Type B pancreatic cell (in vitro differentiated cells): ENCODE measurements at regions not wholly inside any gene's neighbourhood (a gene's known extent, or its start where the extent isn't known, plus 50 kb on each side); places are given as distances from the start of the nearest gene placed in this dataset.
"Not testable (repeated sequence)": the region's sequence is repeated elsewhere in the genome, so short reads cannot be mapped to it uniquely, and the experiment has no call there.

Source experiments
- DNase-seq: peaks from one replicate; pipeline ENCODE4 v3.0.0; 2021; ENCODE audit warnings: mixed read lengths; ENCODE audit not compliant: unreplicated experiment; ENCODE audit errors: extremely low spot score
- H3K27ac Mint-ChIP-seq: 2 replicates; pipeline ENCODE4 v1.8.0; 2021; ENCODE audit warnings: mild to moderate bottlenecking, mixed read lengths
- H3K27me3 Mint-ChIP-seq: 2 replicates; pipeline ENCODE4 v1.8.0; 2021; ENCODE audit warnings: mixed read lengths
- H3K36me3 Mint-ChIP-seq: 2 replicates; pipeline ENCODE4 v1.8.0; 2021; ENCODE audit warnings: mixed read lengths
- H3K4me1 Mint-ChIP-seq: one replicate; pipeline ENCODE4 v1.8.0; 2021; ENCODE audit warnings: mixed read lengths; ENCODE audit not compliant: unreplicated experiment
- H3K4me3 Mint-ChIP-seq: 2 replicates; pipeline ENCODE4 v1.8.0; 2021; ENCODE audit warnings: mild to moderate bottlenecking, mixed read lengths
- H3K9me3 Mint-ChIP-seq: 2 replicates; pipeline ENCODE4 v1.8.0; 2021; ENCODE audit warnings: mixed read lengths
- CTCF ChIP-seq: fragments of 200-600 bp; sonication (generic); conservative IDR thresholded peaks from 2 replicates; pipeline ENCODE4 v1.5.0; 2021; ENCODE audit warnings: antibody characterized with exemption, mild to moderate bottlenecking

- Mint-ChIP-seq H3K9me3 (no peaks in the 10 kb centered on the region), H3K27me3 (no peaks in the 10 kb centered on the region), H3K36me3 (no peaks in the 10 kb centered on the region), H3K4me3 (peak overlapping the region; percentile 1), H3K27ac (no peak overlapping the region), H3K4me1 (peaks cover 35% of the 10 kb centered on the region)
- DNase-seq = no peak
- no peak for TF ChIP-seq CTCF
Observed at GRCh38 chr5:56402266-56403220, 169.4 kb upstream of the ANKRD55 start.

GRCh38 chr5:56397796-56398195 lies 164.7 kb upstream of the ANKRD55 start:
- not testable (repeated sequence) for H3K27ac Mint-ChIP-seq, H3K36me3 Mint-ChIP-seq, DNase-seq, H3K27me3 Mint-ChIP-seq, H3K4me3 Mint-ChIP-seq
- Mint-ChIP-seq H3K9me3 (peaks cover 12% of the 10 kb centered on the region), H3K4me1 (peaks cover 17% of the 10 kb centered on the region)

GRCh38 chr5:56396634-56397033 lies 163.5 kb upstream of the ANKRD55 start:
- peaks cover 10% of the 10 kb centered on the region for H3K36me3 Mint-ChIP-seq

GRCh38 chr5:56389261-56389660 lies 156.1 kb upstream of the ANKRD55 start:
- H3K4me3 Mint-ChIP-seq = no peak overlapping the region
- peaks cover 17% of the 10 kb centered on the region for H3K9me3 Mint-ChIP-seq
- no peak overlapping the region for H3K27ac Mint-ChIP-seq
- TF ChIP-seq CTCF = no peak
- H3K36me3 Mint-ChIP-seq = no peaks in the 10 kb centered on the region
- no peaks in the 10 kb centered on the region for H3K27me3 Mint-ChIP-seq
- no peak for DNase-seq
- peaks cover 9% of the 10 kb centered on the region for H3K4me1 Mint-ChIP-seq

More at GRCh38 chr5:56396634-56397033, 163.5 kb upstream of the ANKRD55 start:
- H3K27me3 Mint-ChIP-seq = no peaks in the 10 kb centered on the region
- H3K27ac Mint-ChIP-seq = no peak overlapping the region
- no peak for TF ChIP-seq CTCF
- H3K4me3 Mint-ChIP-seq = no peak overlapping the region
- H3K9me3 Mint-ChIP-seq = peaks cover 20% of the 10 kb centered on the region
- DNase-seq = no peak
- H3K4me1 Mint-ChIP-seq = peaks cover 5% of the 10 kb centered on the region

GRCh38 chr5:56388229-56388985 lies 155.3 kb upstream of the ANKRD55 start:
- H3K4me1 Mint-ChIP-seq = peaks cover 9% of the 10 kb centered on the region
- no peak for DNase-seq
- no peaks in the 10 kb centered on the region for H3K27me3 Mint-ChIP-seq
- no peak for TF ChIP-seq CTCF
- H3K27ac Mint-ChIP-seq = peak overlapping the region; percentile 37
- no peak overlapping the region for H3K4me3 Mint-ChIP-seq
- H3K36me3 Mint-ChIP-seq = no peaks in the 10 kb centered on the region
- H3K9me3 Mint-ChIP-seq = peaks cover 17% of the 10 kb centered on the region

- no peak for TF ChIP-seq CTCF
- Mint-ChIP-seq H3K9me3 (peaks cover 14% of the 10 kb centered on the region), H3K27ac (no peak overlapping the region), H3K4me1 (peaks cover 9% of the 10 kb centered on the region), H3K27me3 (no peaks in the 10 kb centered on the region), H3K36me3 (peaks cover 6% of the 10 kb centered on the region), H3K4me3 (no peak overlapping the region)
- no peak for DNase-seq
Observed at GRCh38 chr5:56386046-56386445, 152.9 kb upstream of the ANKRD55 start.
